AG09309 (cell line): ENCODE measurements at regions not wholly inside any gene's neighbourhood (a gene's known extent, or its start where the extent isn't known, plus 50 kb on each side); places are given as distances from the start of the nearest gene placed in this dataset.

ENCODE experiments used
- DNase-seq: peaks from one replicate; pipeline ENCODE4 v3.0.0-alpha.2; 2010; ENCODE audit warnings: low read depth
- H3K4me3 ChIP-seq: 2 replicates; pipeline ENCODE4 v1.5.1; 2011; ENCODE audit warnings: mild to moderate bottlenecking, low read depth, low read length, moderate library complexity; ENCODE audit not compliant: control insufficient read depth
- TF ChIP-seq, protein P1 (sequence below): IDR thresholded peaks from 2 replicates; pipeline ENCODE4 v1.5.1; 2011; ENCODE audit warnings: mild to moderate bottlenecking, low read depth, low read length, inconsistent platforms; ENCODE audit not compliant: insufficient read depth, control insufficient read depth; ENCODE audit errors: missing control alignments

DNA sequence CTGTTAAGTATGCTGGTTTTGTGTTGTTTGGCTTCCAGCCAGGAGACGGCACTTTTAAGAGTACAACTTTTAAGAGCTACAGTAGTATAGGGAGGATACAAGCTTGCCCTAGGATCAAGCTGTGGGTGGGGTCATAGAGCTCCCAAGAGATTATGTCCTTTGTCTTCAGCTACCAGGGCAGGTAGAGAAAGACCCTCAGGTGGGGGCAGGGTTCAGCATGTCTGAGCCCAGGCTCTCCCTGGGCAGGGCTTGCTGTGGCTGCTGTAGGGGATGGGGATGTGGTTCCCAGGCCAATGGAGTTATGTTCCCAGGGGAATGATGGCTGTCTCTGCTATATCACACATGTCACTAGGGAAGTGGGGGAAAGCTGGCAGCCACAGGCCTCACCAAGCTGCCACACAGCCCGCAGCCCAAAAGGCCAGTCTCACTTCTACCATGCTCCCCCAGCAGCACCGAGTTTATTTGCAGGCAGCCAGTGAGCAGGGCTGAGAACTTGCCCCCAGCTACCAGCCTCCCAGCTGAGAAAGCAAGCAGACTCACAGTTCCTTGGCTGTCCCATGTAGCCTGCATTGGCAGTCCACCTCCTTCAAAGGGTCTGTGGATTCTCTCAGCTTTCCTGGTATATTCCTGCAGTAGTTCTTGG, 105.7 kb upstream of the ERBB4 start:
- H3K4me3 ChIP-seq = no peak overlapping the region
- TF ChIP-seq, protein P1, sequence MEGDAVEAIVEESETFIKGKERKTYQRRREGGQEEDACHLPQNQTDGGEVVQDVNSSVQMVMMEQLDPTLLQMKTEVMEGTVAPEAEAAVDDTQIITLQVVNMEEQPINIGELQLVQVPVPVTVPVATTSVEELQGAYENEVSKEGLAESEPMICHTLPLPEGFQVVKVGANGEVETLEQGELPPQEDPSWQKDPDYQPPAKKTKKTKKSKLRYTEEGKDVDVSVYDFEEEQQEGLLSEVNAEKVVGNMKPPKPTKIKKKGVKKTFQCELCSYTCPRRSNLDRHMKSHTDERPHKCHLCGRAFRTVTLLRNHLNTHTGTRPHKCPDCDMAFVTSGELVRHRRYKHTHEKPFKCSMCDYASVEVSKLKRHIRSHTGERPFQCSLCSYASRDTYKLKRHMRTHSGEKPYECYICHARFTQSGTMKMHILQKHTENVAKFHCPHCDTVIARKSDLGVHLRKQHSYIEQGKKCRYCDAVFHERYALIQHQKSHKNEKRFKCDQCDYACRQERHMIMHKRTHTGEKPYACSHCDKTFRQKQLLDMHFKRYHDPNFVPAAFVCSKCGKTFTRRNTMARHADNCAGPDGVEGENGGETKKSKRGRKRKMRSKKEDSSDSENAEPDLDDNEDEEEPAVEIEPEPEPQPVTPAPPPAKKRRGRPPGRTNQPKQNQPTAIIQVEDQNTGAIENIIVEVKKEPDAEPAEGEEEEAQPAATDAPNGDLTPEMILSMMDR = no peak
- DNase-seq = no peak

DNA sequence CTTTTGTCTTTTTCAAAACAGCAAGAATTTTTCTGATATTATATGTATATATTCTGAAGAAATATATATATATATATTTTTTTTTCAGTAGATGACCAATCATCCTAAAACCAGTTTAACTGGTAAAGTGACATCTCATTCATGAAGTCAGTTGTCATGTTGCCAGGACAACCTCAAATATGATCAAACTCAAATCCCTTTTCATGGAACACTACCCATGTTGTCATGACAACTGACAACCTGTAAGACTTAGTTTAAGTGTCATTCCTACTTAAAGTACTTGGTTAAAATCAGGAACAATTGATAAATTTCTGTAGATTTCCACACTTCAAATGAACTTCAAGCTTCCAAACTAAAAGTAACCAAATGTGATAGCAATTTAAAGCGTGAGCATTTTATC, 101.8 kb upstream of the ERBB4 start:
- DNase-seq = no peak

DNA sequence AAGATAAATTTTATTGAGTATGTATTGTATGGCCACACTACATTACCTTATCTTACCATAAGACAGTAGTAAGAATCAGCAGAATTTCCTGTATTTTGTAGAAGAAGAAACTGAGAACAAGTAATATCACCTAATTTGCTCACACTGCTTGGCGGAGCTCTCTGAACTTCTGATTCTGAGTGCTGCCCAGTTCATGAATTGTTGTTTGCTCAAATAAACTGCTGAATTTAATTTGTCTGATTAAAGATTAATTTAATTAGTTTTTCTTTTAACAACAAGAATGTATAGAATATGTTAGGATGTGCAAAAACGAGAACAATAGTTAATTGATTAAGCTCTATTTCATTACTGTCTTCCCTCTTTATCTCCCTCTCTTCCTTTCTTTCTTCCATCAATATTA, 100.1 kb upstream of the ERBB4 start:
- no peak for DNase-seq
- TF ChIP-seq, protein P1 = no peak
- no peak overlapping the region for H3K4me3 ChIP-seq

More for the DNA sequence above, 101.8 kb upstream of the ERBB4 start:
- H3K4me3 ChIP-seq = no peak overlapping the region
- TF ChIP-seq, protein P1 = no peak

DNA sequence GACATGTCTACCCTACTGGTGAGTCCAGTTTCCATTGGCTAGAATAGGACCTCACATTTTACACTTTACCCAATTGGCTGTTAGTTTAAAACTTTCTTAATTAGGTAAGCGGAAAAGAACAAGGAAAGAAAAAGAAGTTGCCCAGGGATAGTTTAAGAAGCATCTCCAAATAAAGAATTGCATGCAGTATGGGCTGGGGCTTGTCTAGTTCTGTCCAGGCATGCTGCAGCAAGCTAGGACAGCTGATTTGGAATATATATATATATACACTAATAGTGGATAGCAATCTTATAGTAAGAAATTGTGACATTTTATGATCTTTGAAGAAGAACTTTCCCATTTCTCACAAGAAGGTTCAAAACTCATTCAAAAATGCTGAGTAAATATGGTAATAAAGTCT, 90.0 kb upstream of the ERBB4 start:
- no peak for DNase-seq
- TF ChIP-seq, protein P1 = no peak
- no peak overlapping the region for H3K4me3 ChIP-seq

DNA sequence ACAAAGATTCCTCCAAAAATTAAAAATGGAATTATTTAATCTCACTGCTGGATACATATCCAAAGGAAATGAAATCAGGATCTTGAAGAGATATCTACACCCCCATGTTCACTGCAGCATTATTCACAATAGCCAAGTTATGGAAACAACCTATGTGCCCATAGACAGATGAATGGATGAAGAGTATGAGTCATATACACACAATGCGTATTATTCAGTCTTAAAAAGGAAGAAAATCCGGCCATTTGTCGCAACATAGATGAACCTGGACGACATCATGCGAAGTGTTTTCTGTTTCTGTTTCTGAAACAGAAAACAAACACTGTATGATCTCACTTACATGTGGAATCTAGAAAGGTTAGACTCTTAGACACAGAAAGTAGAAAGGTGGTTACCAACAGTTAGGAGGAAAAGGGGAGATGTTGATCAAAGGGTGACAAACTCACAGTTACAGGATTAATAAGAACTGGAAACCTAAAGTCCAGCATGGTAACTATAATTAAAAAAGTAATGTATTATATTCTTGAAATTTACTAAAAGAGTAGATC, 87.8 kb upstream of the ERBB4 start:
- DNase-seq = no peak
- H3K4me3 ChIP-seq = no peak overlapping the region
- TF ChIP-seq, protein P1 = no peak

DNA sequence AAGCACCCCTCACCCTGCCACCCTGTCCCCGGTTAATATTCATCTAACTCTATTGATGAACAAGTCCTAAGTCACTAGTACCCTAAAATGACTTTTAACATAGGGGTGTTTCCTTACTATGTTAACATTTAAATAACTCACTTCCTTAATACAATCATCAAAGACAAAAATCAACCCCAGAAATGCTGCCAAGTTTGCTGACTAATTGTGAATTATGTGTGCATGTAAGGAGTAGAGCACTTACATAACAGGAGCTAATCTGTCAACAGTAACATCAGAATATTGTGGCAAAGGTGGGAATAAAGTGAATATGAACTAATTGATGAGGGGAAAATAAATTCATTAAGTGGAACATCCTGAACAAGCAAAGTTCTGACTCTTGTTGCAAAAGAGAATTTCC, 81.4 kb upstream of the ERBB4 start:
- H3K4me3 ChIP-seq = no peak overlapping the region
- TF ChIP-seq, protein P1 = no peak
- DNase-seq = no peak
